WTC11 (cell line): ENCODE measurements at regions not wholly inside any gene's neighbourhood (a gene's known extent, or its start where the extent isn't known, plus 50 kb on each side); places are given as distances from the start of the nearest gene placed in this dataset.
A peak's percentile ranks its signal among the peaks of the same experiment; 100 is the strongest.

Experiments used
- ATAC-seq: fragments of 200-7000 bp; cut with Tn5 transposase; 2 replicates; pipeline ENCODE4 v1.10.0; 2021; ENCODE audit warnings: mild to moderate bottlenecking, moderate library complexity
- CTCF ChIA-PET: fragments of 300-600 bp; sonication (Branson Sonifier 250); formaldehyde crosslinking; loops from one replicate; lab custom pipeline; 2021; ENCODE audit warnings: antibody characterized with exemption; lab: Charles Lee
- POLR2A ChIA-PET: fragments of 350-600 bp; sonication (Branson Sonifier 250); formaldehyde crosslinking; loops from one replicate; lab custom pipeline; 2021; ENCODE audit warnings: antibody characterized with exemption; lab: Charles Lee
- DNase-seq: peaks from one replicate; pipeline ENCODE4 v3.0.0; 2021; ENCODE audit warnings: low spot score
- H3K27ac Mint-ChIP-seq: 2 replicates; pipeline ENCODE4 v1.8.0; 2021; ENCODE audit warnings: mixed read lengths
- H3K27me3 Mint-ChIP-seq: 2 replicates; pipeline ENCODE4 v1.8.0; 2021; ENCODE audit warnings: low read depth, mild to moderate bottlenecking, moderate library complexity, mixed read lengths
- H3K36me3 Mint-ChIP-seq: 2 replicates; pipeline ENCODE4 v1.8.0; 2021; ENCODE audit warnings: mixed read lengths
- H3K4me1 Mint-ChIP-seq: 2 replicates; pipeline ENCODE4 v1.8.0; 2022; ENCODE audit warnings: mixed read lengths
- H3K4me3 Mint-ChIP-seq: 2 replicates; pipeline ENCODE4 v1.8.0; 2021; ENCODE audit warnings: mild to moderate bottlenecking, moderate library complexity, mixed read lengths
- H3K9me3 Mint-ChIP-seq: 2 replicates; pipeline ENCODE4 v1.8.0; 2021; ENCODE audit warnings: mixed read lengths
- ETV6 ChIP-seq: sonication (generic); formaldehyde crosslinking; IDR thresholded peaks from 2 replicates; pipeline ENCODE4 v1.8.1; 2022; ENCODE audit warnings: mild to moderate bottlenecking, missing genetic modification reagents
- FOXK1 ChIP-seq: sonication (generic); formaldehyde crosslinking; IDR thresholded peaks from 2 replicates; pipeline ENCODE4 v1.8.0; 2022; ENCODE audit warnings: mild to moderate bottlenecking, moderate library complexity, missing genetic modification reagents
- FOXP1 ChIP-seq: sonication (generic); formaldehyde crosslinking; IDR thresholded peaks from 2 replicates; pipeline ENCODE4 v1.8.0; 2022; ENCODE audit warnings: missing genetic modification reagents, mild to moderate bottlenecking, moderate library complexity, borderline replicate concordance
- GABPB1 ChIP-seq: sonication (generic); formaldehyde crosslinking; IDR thresholded peaks from 2 replicates; pipeline ENCODE4 v1.8.1; 2023; ENCODE audit warnings: mild to moderate bottlenecking, missing genetic modification reagents
- JAZF1 ChIP-seq: fragments of 250-450 bp; sonication (Bioruptor Pico); IDR thresholded peaks from 2 replicates; pipeline ENCODE4 v1.9.0; 2021; ENCODE audit warnings: moderate library complexity, mild to moderate bottlenecking, inconsistent platforms
- JUN ChIP-seq: sonication (generic); formaldehyde crosslinking; IDR thresholded peaks from 2 replicates; pipeline ENCODE4 v1.8.0; 2023; ENCODE audit warnings: mild to moderate bottlenecking, missing genetic modification reagents
- NR3C1 ChIP-seq: sonication (generic); formaldehyde crosslinking; conservative IDR thresholded peaks from 2 replicates; pipeline ENCODE4 v1.8.1; 2023; ENCODE audit warnings: low read depth, mild to moderate bottlenecking, missing genetic modification reagents
- OVOL2 ChIP-seq: fragments of 250-450 bp; sonication (Bioruptor Pico); IDR thresholded peaks from 2 replicates; pipeline ENCODE4 v1.9.0; 2021; ENCODE audit warnings: mild to moderate bottlenecking, borderline replicate concordance
- RORB ChIP-seq: fragments of 250-450 bp; sonication (Bioruptor Pico); IDR thresholded peaks from 2 replicates; pipeline ENCODE4 v1.9.0; 2021; ENCODE audit warnings: mild to moderate bottlenecking
- SP1 ChIP-seq: sonication (generic); formaldehyde crosslinking; conservative IDR thresholded peaks from 2 replicates; pipeline ENCODE4 v1.8.1; 2022; ENCODE audit warnings: missing genetic modification reagents
- TCF7 ChIP-seq: sonication (generic); formaldehyde crosslinking; IDR thresholded peaks from 2 replicates; pipeline ENCODE4 v1.8.0; 2022; ENCODE audit warnings: mild to moderate bottlenecking, low read depth, missing genetic modification reagents, moderate library complexity
- TEAD1 ChIP-seq: sonication (generic); formaldehyde crosslinking; IDR thresholded peaks from 2 replicates; pipeline ENCODE4 v1.8.0; 2022; ENCODE audit warnings: mild to moderate bottlenecking, missing genetic modification reagents
- TEAD4 ChIP-seq: sonication (generic); formaldehyde crosslinking; IDR thresholded peaks from 2 replicates; pipeline ENCODE4 v1.8.0; 2022; ENCODE audit warnings: mild to moderate bottlenecking, missing genetic modification reagents
- ZBTB21 ChIP-seq: sonication (generic); formaldehyde crosslinking; IDR thresholded peaks from 2 replicates; pipeline ENCODE4 v1.8.1; 2023; ENCODE audit warnings: mild to moderate bottlenecking, missing genetic modification reagents, borderline replicate concordance
- ZNF219 ChIP-seq: sonication (generic); formaldehyde crosslinking; IDR thresholded peaks from 2 replicates; pipeline ENCODE4 v1.8.0; 2023; ENCODE audit warnings: missing genetic modification reagents, mild to moderate bottlenecking, borderline replicate concordance
- TF ChIP-seq, protein P1 (sequence below): sonication (generic); formaldehyde crosslinking; IDR thresholded peaks from 2 replicates; pipeline ENCODE4 v1.8.0; 2023; ENCODE audit warnings: missing genetic modification reagents, mild to moderate bottlenecking, borderline replicate concordance
- TF ChIP-seq, protein P2 (sequence below): sonication (generic); formaldehyde crosslinking; IDR thresholded peaks from 2 replicates; pipeline ENCODE4 v1.8.0; 2022; ENCODE audit warnings: mild to moderate bottlenecking, missing genetic modification reagents
- TF ChIP-seq, protein P3 (sequence below): fragments of 250-450 bp; sonication (Bioruptor Pico); IDR thresholded peaks from 2 replicates; pipeline ENCODE4 v1.9.0; 2021; ENCODE audit warnings: moderate library complexity, mild to moderate bottlenecking, inconsistent platforms, borderline replicate concordance
- TF ChIP-seq, protein P4 (sequence below): sonication (generic); formaldehyde crosslinking; IDR thresholded peaks from 2 replicates; pipeline ENCODE4 v1.8.1; 2022; ENCODE audit warnings: low read depth, missing genetic modification reagents, borderline replicate concordance
- TF ChIP-seq, protein P5 (sequence below): fragments of 250-450 bp; sonication (Bioruptor Pico); IDR thresholded peaks from 2 replicates; pipeline ENCODE4 v1.8.0; 2021; ENCODE audit warnings: mild to moderate bottlenecking
- TF ChIP-seq, protein P6 (sequence below): sonication (generic); formaldehyde crosslinking; IDR thresholded peaks from 2 replicates; pipeline ENCODE4 v1.8.0; 2022; ENCODE audit warnings: mild to moderate bottlenecking, missing genetic modification reagents
- TF ChIP-seq, protein P7 (sequence below): sonication (generic); formaldehyde crosslinking; IDR thresholded peaks from 2 replicates; pipeline ENCODE4 v1.8.0; 2022; ENCODE audit warnings: mild to moderate bottlenecking, missing genetic modification reagents

DNA sequence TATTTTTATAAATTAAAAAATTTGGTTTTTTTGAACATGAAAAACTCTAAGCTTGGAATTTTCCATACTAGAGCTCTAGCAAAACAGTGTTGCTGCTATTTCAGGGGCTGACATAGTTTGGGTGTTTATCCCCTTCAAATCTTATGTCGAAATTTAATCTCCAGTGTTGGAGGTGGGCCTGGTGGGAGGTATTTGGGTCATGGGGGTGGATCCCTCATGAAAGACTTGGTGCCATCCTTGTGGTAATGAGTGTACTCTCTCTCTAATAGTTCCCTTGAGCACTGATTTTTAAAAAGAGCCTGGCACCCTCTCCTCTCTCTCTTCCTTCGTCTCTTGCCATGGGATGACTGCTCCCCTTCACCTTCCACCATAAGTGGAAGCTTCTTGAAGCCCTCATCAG lies 244.6 kb upstream of the UBE2E3 start (continued):
- TF ChIP-seq ZNF219 (CRISPR knock-in tag) = no peak
- TF ChIP-seq TCF7 (CRISPR knock-in tag) = no peak
- no peak for TF ChIP-seq TEAD4
- no peak for TF ChIP-seq JUN (CRISPR knock-in tag)
- TF ChIP-seq, protein P1, sequence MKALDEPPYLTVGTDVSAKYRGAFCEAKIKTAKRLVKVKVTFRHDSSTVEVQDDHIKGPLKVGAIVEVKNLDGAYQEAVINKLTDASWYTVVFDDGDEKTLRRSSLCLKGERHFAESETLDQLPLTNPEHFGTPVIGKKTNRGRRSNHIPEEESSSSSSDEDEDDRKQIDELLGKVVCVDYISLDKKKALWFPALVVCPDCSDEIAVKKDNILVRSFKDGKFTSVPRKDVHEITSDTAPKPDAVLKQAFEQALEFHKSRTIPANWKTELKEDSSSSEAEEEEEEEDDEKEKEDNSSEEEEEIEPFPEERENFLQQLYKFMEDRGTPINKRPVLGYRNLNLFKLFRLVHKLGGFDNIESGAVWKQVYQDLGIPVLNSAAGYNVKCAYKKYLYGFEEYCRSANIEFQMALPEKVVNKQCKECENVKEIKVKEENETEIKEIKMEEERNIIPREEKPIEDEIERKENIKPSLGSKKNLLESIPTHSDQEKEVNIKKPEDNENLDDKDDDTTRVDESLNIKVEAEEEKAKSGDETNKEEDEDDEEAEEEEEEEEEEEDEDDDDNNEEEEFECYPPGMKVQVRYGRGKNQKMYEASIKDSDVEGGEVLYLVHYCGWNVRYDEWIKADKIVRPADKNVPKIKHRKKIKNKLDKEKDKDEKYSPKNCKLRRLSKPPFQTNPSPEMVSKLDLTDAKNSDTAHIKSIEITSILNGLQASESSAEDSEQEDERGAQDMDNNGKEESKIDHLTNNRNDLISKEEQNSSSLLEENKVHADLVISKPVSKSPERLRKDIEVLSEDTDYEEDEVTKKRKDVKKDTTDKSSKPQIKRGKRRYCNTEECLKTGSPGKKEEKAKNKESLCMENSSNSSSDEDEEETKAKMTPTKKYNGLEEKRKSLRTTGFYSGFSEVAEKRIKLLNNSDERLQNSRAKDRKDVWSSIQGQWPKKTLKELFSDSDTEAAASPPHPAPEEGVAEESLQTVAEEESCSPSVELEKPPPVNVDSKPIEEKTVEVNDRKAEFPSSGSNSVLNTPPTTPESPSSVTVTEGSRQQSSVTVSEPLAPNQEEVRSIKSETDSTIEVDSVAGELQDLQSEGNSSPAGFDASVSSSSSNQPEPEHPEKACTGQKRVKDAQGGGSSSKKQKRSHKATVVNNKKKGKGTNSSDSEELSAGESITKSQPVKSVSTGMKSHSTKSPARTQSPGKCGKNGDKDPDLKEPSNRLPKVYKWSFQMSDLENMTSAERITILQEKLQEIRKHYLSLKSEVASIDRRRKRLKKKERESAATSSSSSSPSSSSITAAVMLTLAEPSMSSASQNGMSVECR = no peak
- no peak for TF ChIP-seq SP1
- TF ChIP-seq, protein P2, sequence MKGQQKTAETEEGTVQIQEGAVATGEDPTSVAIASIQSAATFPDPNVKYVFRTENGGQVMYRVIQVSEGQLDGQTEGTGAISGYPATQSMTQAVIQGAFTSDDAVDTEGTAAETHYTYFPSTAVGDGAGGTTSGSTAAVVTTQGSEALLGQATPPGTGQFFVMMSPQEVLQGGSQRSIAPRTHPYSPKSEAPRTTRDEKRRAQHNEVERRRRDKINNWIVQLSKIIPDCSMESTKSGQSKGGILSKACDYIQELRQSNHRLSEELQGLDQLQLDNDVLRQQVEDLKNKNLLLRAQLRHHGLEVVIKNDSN (CRISPR knock-in tag) = no peak
- TF ChIP-seq OVOL2 (CRISPR knock-in tag) = no peak
- TF ChIP-seq FOXP1 (CRISPR knock-in tag) = no peak
- TF ChIP-seq, all 79 proteins: peak for 0

DNA sequence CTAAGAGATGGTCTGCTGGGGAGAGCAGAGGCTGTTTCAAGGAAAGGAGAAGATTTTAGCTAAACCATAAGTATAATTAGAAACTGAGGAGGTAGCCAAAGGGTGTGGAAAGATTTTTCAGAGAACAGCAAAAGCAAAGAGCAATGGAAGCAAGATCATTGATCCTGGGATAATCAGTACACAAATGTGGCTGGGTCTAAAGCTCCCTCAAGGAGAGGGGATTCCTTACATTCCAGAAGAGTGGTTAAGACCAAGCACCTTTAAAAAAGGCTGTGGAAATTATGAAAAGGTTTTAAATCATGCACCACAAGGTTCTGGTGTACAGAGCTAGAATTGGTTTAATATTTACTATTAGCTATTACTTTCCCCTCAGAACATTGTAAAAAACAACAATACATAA lies 246.0 kb upstream of the UBE2E3 start:
- no peak for DNase-seq
- Mint-ChIP-seq H3K27ac (no peak overlapping the region), H3K9me3 (no peaks in the 10 kb centered on the region), H3K4me1 (no peaks in the 10 kb centered on the region; the same call in 1 of the 2 replicates), H3K36me3 (no peaks in the 10 kb centered on the region), H3K4me3 (no peak overlapping the region), H3K27me3 (no peaks in the 10 kb centered on the region)
- ATAC-seq = peak; percentile 60
- ChIA-PET POLR2A (no interaction called here), CTCF (interaction anchor here (1.1 kb wide), 1 partner anchor 246 kb away, joined by 3 read pairs; the partner anchor contains the start of gene UBE2E3)
- TF ChIP-seq FOXK1 (CRISPR knock-in tag) = no peak
- TF ChIP-seq TEAD1 = no peak
- TF ChIP-seq, protein P3, sequence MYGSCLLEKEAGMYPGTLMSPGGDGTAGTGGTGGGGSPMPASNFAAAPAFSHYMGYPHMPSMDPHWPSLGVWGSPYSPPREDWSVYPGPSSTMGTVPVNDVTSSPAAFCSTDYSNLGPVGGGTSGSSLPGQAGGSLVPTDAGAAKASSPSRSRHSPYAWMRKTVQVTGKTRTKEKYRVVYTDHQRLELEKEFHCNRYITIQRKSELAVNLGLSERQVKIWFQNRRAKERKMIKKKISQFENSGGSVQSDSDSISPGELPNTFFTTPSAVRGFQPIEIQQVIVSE = no peak
- no peak for TF ChIP-seq ETV6
- no peak for TF ChIP-seq RORB (CRISPR knock-in tag)

DNA sequence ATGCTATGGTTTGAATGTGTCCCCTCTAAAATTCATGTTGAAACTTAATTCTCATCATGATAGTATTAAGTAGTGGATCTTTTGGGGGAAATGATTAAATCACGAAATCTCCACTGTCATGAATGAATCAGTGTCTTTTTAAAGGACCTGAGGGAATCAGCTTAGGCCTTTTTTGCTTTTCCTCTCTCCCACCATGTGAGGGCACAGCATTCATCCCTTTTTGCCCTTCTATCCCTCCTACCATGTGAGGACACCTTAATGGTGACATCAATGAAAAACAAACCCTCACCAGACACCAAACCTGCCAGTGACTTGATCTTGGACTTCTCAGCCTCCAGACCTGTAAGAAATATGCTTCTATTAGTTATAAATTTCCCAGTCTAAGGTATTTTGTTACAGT lies 247.1 kb upstream of the UBE2E3 start:
- Mint-ChIP-seq H3K27me3 (no peaks in the 10 kb centered on the region), H3K4me1 (no peaks in the 10 kb centered on the region; the same call in 1 of the 2 replicates), H3K4me3 (no peak overlapping the region), H3K27ac (no peak overlapping the region), H3K9me3 (no peaks in the 10 kb centered on the region), H3K36me3 (no peaks in the 10 kb centered on the region)
- no peak for TF ChIP-seq ETV6
- ATAC-seq = peak; percentile 67
- DNase-seq = no peak
- ChIA-PET POLR2A (no interaction called here), CTCF (interaction anchor here (0.6 to 1.1 kb wide), 2 partner anchors 41 to 247 kb away, joined by 3 read pairs; partner anchors contain the start of gene UBE2E3)

DNA sequence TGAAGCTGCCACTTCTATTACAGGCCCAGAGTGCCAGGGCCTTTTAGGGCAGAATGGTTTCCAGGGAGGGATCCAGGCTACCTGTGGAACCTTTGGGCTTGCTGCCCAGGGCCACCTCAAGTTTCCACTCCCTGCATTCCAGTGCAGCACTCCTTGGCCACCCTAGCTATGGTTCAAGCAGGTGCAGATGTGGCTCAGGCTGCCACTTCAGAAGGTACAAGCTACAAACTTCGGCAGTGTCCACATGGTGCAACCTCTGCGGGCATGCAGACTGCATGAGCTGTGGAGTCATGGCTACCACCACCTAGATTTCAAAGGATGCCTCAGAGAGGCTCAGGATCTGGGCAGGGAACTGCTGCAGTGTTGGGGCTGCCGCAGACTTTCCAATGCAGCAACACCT lies 248.1 kb upstream of the UBE2E3 start:
- no peak for ATAC-seq
- CTCF ChIA-PET = interaction anchor here (0.8 kb wide), 1 partner anchor 248 kb away, joined by 3 read pairs; the partner anchor contains the start of gene UBE2E3
- TF ChIP-seq NR3C1 = no peak
- no peak for TF ChIP-seq ZBTB21 (CRISPR knock-in tag)
- TF ChIP-seq, protein P4, sequence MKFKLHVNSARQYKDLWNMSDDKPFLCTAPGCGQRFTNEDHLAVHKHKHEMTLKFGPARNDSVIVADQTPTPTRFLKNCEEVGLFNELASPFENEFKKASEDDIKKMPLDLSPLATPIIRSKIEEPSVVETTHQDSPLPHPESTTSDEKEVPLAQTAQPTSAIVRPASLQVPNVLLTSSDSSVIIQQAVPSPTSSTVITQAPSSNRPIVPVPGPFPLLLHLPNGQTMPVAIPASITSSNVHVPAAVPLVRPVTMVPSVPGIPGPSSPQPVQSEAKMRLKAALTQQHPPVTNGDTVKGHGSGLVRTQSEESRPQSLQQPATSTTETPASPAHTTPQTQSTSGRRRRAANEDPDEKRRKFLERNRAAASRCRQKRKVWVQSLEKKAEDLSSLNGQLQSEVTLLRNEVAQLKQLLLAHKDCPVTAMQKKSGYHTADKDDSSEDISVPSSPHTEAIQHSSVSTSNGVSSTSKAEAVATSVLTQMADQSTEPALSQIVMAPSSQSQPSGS = no peak
- no peak for TF ChIP-seq TEAD4
- TF ChIP-seq JAZF1 (CRISPR knock-in tag) = no peak
- no peak for TF ChIP-seq GABPB1 (CRISPR knock-in tag)
- TF ChIP-seq, protein P5, sequence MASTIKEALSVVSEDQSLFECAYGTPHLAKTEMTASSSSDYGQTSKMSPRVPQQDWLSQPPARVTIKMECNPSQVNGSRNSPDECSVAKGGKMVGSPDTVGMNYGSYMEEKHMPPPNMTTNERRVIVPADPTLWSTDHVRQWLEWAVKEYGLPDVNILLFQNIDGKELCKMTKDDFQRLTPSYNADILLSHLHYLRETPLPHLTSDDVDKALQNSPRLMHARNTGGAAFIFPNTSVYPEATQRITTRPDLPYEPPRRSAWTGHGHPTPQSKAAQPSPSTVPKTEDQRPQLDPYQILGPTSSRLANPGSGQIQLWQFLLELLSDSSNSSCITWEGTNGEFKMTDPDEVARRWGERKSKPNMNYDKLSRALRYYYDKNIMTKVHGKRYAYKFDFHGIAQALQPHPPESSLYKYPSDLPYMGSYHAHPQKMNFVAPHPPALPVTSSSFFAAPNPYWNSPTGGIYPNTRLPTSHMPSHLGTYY (CRISPR knock-in tag) = no peak
- TF ChIP-seq, protein P6, sequence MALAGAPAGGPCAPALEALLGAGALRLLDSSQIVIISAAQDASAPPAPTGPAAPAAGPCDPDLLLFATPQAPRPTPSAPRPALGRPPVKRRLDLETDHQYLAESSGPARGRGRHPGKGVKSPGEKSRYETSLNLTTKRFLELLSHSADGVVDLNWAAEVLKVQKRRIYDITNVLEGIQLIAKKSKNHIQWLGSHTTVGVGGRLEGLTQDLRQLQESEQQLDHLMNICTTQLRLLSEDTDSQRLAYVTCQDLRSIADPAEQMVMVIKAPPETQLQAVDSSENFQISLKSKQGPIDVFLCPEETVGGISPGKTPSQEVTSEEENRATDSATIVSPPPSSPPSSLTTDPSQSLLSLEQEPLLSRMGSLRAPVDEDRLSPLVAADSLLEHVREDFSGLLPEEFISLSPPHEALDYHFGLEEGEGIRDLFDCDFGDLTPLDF = no peak
- TF ChIP-seq, protein P7, sequence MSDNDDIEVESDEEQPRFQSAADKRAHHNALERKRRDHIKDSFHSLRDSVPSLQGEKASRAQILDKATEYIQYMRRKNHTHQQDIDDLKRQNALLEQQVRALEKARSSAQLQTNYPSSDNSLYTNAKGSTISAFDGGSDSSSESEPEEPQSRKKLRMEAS = no peak

More for the DNA sequence above, 248.1 kb upstream of the UBE2E3 start:
- no peak for DNase-seq
- H3K9me3 Mint-ChIP-seq = no peaks in the 10 kb centered on the region
- no peak overlapping the region for H3K4me3 Mint-ChIP-seq
- H3K4me1 Mint-ChIP-seq = no peaks in the 10 kb centered on the region; the same call in 1 of the 2 replicates
- POLR2A ChIA-PET = interaction anchor here (0.6 kb wide), 1 partner anchor 20 kb away, joined by 3 read pairs; no protein-coding TSS in a partner anchor
- H3K27ac Mint-ChIP-seq = no peak overlapping the region
- no peaks in the 10 kb centered on the region for H3K36me3 Mint-ChIP-seq
- no peaks in the 10 kb centered on the region for H3K27me3 Mint-ChIP-seq
